ENCODE measurements at regions not wholly inside any gene's neighbourhood (a gene's known extent, or its start where the extent isn't known, plus 50 kb on each side); places are given as distances from the start of the nearest gene placed in this dataset.

DNA sequence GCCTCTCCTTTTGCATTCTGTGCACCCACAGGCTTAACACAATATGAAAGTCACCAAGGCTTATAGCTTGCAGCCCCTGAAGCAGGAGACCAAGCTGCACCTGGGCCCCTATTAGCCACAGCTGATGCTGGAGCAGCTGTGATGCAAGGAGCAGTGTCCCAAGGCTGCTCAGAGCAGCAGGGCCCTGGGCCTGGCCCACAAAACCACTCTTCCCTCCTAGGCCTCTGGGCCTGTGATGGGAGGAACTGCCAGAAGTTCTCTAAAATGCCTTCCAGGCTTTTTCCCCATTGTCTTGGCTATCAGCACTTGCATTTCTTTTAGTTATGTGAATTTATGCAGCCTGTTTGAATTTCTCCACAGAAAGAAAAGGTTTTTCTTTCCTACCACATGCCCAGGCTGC is 89.5 kb upstream of the KCTD3 start:
- TF ChIP-seq GATA3 (IDR thresholded peaks at IDR 0.05; ENCODE audit: low read depth, low read length) (no peak), GATA2 (IDR thresholded peaks at IDR 0.05; ENCODE audit: low read depth, low read length) (no peak)

All from SH-SY5Y (cell line).